ENCODE measurements at regions not wholly inside any gene's neighbourhood (a gene's known extent, or its start where the extent isn't known, plus 50 kb on each side); places are given as distances from the start of the nearest gene placed in this dataset.

DNA sequence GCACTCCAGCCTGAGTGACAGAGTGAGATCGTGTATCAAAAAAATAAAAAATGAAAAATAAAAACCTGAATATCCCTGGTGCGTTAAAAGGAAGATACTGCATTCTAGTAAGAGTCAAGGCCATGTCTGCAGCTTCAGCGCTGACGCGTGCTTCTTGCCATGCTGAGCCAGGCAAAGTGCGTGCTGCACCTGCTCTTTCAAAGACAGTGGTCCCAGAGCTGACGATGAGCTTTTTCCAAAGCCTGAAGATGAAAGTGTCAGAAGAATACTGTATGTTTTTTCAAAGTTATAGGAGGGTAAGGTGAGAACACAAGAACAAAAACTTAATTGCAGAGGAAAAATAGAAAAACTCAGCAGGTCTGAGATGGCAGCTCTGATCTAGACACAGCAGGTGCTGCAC, 115.1 kb downstream of the RNASET2 start:
- DNase-seq: no peak

DNA sequence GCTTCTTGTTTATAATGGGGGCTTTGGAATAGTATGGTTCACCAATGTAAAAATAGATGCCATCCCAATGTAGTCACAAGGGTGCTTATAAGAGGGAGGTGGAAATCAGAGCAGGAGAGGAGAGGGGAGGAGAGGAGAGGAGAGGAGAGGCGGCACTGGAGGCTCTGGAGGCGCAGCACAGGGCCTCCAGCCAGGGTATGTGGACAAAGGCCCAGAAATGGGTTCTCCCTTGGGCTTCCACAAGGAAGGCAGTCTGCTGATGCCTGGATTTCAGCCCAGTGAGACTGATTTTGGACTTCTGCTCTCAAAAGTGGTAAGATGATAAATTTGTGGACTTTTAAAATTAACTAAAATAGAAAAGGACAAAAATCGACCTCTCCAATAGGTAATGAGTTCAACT, 116.8 kb downstream of the RNASET2 start:
- DNase-seq: no peak

DNA sequence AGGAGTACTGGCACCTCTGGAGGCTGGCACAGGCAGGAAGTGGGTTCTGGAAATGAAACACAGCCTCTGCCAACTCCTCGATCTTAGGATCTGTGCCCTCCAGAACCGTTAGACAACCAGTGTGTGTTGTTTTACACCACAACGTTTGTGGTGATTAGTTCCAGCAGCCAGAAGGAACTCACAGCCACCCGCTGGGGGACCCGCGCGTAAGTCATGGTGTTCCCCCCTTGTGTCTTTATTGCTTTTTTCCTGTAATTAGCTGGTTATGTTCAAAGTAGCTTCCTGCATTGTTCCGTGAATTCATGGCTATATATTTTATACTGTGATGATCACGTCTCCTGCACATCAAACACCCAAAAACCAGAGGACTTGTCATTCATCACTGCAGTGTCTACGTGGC, 117.4 kb downstream of the RNASET2 start:
- DNase-seq: no peak

DNA sequence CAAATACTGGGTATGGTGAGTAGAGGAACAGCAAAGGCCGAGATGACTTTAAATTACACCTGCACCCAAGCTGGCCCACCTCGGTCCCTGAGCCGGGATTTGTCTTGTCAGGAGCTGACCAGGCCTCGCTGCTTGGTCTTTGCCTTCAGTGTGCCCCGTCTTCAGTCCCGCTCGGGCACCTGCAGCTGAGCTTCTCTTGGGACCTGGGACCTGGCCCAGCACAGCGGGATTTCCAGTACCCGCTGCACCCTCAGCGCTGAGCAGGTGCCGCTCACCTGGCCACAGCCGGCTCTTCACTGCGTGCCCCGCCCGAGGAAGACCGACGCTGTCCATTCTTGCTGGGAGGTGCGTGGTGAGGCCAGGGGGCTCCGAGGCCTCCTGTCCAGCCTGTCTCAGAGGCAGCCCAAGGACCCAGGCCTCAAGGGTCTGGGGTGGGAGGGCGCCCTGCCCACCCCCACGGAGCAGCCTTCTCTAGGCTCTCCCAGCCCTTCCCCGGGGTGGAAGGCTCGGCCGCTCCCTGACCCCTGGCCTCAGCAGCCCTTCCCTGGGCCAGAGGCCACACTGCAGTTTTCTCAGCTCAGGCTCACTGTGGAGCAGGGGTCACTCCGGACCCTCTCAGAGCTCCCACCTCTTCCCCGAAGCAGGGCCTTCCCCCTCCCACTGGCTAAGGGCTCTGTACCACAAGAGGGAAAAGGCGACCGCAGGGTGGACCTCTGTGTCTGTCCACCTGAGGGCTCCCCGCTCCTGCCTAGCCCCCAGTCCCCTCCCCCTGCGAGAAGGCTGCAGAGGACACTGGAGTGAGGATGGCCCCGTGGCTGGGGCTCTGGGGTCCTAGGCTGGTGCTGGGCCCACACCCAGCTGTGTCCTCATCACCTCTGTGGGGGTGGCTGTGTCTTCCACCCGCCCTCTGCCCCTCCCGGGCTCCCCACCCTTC, 119.3 kb downstream of the RNASET2 start:
- DNase-seq: no peak

DNA sequence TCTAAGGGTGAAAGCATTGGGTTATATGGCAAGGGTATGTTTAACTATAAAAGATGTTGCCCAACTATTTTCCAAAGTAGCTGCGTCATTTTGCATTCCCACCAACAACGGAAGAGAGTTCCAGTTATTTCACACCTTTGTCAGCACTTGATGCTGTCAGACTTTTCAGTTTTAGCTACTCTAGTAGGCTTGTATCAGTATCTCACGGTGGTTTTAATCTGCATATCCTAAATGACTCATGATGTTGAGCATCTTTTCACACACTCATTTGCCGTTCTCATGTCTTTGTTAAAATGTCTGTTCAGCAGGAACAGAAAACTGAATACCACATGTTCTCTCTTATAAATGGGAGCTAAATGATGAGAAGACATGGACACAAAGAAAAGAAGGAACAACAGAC, 122.3 kb downstream of the RNASET2 start:
- DNase-seq: no peak

DNA sequence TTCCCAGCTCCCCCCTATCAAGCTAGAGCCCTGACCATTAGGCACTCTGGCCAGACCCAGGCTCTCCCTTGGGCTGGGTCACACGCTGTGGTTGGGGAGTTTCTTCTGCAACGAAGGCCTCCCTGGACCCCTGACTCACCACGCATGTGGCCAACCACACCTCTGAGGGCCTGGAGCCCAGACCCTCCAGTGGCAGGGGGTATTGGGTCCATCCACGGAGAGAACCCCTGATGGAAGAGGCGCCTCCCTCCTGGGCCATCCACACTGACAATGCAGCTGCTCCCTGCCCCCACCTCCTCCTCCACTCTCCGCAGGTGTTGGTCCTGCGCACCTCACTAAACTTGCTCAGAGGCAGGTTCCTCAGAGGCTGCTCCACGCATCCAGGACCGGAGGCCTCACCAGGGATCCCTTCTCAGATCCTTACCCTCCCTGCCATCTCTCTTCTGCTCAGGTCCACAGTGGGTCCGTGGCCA, 125.4 kb downstream of the RNASET2 start:
- DNase-seq: no peak

DNA sequence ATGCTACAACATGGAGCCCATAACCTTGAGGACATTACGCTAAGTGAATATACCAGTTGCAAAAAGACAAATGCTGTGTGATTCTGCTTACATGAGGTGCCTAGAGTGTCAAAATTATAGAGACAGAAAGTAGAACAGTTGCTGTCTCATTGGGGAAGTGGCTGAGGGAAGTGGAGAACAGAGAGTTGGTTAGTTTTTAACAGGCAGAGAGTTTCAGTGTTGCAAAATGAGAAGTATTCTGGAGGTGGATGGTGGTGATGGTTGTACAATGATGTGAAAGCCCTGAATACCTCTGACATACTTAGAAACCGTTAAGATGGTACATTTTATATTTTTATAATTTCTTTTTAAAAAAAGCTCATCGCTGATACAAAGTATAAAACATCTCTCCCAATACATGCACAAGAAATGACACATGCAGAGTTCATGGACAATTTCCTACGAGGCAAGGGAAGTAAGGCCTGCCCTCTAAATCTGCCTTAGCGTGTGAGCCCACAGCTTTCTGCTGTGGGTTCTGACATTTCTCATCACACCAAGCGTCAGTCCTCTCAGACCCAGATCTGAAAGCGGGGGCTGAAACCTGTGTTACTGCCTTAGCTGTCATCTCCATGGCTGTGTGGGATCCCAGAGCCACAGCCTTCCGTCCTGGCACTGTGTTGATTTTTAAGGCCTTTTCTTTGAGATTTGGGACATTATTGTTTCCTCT, 126.0 kb downstream of the RNASET2 start:
- DNase-seq: no peak

DNA sequence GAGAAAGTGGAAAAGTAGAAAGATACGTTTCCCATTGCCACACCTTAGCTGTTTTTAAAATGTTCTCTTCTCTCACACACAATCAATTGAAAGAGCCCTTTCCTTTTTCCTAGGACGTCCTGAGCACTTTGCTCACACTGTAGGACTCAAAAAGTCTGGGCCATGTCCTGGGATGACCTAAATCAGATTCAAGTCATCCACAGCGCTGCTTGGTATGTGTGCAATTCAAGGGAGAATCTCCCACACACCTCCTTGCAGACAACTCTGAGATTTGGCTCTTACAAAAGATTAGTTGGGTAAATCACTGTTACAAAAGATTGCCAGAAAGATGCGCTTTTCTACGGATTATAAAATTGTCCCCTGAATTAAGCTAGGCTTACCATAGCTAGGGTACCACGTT, 130.1 kb downstream of the RNASET2 start:
- DNase-seq: no peak

DNA sequence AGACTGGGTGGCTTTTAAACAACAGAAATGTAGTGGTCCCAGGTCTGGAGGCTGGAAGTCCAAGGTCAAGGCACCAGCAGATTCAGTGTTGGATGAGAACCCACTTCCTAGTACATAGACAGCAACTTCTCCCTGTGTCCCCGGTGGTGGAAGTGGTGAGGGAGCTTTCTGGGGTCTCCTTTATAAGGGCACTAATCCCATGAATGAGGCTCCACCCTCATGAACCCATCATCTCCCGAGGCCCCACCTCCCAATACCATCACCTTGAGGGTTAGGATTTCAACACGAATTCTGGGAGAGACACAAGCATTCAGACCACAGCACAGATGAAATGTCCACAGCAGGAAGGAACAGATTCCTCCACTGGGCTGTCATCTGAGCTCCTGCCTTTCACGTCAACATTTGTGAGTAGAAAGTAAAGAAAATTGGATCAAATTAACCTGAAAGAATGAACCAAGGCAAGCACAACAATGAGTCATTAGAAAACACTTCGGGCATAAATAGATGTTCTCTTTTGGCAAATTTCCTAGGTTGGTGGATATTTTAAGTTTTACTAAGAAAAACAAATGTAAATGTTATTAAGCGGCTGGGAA, 130.7 kb downstream of the RNASET2 start:
- no peak for DNase-seq

DNA sequence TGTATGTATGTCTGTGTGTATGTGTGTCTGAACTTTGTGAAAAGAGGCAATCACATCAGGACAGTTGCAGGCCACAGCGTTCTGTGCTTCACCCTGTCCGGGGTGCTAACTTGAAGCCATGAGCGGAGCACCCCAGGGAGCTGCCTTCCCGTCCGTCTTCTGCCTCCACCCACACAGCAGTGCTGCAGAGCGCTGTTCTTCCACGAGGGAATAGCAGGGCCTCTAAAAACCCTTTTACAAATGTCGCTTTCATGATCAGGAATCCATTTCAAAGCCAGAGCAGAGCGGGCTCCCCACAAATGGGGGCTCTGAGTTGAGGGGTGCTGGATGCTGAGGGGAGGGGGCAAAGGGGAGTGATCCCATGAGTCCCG, 131.5 kb downstream of the RNASET2 start:
- no peak for DNase-seq

DNA sequence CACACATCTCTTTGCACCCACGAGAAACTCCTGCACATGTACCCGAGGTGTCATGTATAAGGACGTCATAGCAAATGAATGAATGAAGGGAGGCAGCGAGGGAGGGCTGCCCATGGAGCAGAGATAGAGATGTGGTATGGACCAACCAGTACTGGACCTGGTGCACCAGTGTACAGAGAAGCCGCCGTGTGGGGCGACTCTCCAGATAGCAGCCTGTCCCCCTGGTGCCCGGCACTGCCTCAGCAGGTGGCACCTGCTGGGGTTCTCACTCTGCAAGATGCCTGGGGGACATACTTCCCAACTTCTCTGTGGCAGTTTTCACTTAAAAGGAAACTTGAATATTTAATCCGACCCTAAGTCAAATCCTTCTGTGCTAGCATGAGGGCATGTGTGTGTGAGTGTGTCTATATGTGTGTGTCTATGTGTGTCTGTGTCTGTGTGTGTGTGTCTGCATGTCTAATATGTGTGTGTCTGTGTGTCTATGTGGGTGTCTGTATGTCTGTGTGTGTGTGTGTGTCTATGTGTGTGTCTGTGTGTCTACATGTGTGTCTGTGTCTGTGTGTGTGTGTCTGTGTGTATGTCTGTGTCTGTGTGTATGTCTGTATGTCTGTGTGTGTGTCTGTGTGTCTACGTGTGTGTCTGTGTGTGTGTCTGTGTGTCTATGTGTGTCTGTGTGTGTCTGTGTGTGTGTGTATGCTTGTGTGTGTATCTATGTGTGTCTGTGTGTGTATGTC, 132.0 kb downstream of the RNASET2 start:
- DNase-seq: no peak

DNA sequence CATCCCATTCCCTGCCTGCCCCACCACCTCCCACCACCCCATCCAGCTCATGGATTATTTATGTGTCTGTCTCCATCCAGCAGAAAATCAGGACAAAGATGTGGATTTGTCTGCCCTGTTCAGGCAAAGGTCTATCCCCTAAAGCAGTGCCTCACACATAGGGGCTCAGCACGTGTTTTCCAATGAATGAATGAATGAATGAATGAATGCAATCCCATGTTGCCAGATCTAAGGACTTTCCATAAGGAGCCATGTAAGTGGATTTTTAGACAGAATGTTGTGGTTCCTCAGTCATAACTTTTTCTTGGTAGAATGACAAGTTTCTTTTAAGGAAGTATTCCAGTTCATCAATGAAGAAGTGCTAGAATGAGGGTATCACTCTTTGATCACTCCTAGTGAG, 133.7 kb downstream of the RNASET2 start:
- no peak for DNase-seq

DNA sequence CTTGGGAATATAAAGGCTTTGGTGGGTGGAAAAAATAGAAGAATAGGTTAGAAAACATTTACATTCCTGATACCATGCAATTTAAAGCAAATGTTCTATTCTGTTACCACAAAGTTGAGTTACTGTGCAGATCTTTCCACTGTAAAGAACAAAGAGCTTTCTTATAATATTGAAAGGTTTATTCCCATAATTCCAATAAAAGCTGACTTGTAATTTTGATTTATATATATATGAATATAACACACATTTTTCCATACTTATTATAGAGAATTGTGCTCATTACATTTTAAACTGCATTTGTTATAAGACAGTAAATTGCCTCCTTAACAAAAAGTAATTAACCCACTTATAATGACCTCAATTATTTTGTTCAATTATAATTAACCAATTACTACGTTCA, 135.9 kb downstream of the RNASET2 start:
- DNase-seq: no peak

DNA sequence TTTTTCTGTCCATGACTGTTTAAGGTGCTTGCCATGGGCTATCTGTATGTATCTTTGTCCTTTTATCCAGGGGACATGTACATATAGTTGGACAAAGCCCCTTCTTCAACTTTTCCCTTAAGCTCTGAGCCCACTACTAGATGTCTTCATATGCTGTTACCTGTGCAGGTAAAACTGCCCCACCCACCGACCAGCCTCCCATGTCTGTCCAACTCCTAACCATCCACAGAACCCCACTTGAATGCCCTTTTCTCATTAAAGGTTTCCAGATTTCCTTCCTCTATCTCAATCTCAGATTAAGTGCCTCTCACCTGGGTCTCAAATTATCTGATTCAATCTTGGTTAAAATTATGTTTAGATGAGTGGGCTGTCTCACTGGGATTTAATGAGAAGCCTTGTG, 136.3 kb downstream of the RNASET2 start:
- no peak for DNase-seq

DNA sequence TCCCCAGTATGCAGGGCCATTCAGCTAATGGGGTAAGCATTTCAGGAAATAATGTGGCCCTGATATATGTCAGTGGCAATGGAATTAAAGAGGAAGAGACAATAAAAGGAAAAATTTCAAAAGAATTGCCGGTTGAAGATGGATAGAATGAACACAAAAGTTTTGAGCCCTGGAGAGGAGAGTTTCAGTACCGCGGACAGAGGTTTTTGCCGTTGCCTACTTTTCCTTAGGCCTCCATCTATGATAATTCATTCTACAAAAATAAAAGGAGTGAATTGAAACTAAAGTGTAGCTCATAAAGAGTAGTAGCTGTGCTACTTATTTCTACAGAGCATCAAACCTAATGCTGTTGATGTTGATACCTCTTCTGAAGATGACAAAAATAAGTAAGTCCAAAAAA, 140.7 kb downstream of the RNASET2 start:
- no peak for DNase-seq

DNA sequence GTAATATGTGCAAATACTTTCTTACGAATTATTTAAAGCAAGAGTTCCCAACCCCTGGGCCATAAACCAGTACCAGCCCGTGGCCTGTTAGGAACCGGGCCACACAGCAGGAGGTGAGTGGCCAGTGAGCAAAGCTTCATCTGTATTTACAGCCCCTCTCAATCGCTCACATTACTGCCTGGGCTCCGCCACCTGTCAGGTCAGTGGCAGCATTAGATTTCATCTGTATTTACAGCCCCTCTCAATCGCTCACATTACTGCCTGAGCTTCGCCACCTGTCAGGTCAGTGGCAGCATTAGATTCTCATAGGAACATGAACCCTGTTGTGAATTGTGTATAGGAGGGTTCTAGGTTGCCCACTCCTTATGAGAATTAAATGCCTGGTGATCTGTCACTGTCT, 142.0 kb downstream of the RNASET2 start:
- no peak for DNase-seq

DNA sequence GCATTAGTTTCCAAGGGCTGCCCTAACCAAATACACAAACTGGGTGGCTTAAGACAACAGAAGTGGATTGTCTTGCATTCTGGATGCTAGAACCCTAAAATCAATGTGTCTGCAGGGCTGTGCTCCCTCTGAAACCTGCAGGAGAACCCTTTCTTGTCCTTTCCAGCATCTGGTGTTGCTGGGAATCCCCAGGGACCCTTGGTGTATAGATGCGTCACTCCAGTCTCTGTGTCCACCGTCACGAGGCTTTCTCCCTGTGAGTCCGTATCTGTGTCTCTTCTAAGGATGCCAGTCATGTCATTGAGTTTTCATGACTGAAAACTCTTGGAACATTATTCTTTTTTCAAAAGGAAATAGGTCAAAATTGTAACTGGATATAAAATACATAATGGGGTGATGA, 142.9 kb downstream of the RNASET2 start:
- DNase-seq: no peak

DNA sequence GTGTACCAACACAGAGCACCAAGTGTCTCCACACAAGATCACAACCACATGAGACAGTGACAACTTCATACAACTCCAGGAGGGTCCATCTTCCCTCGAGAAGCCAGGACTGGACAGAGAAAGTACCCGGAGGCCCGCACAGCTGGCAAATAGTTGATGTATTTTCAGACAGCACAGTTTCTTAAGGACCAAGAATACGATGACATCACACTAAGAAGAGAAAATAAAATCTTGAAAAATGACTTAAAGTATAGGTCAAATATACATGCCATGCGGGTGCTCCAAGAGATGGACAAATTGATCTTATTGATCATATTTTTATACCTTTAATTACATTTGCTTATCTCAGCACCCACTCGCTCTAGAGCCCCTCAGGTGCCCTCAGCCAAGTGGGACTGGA, 145.5 kb downstream of the RNASET2 start:
- DNase-seq: no peak

DNA sequence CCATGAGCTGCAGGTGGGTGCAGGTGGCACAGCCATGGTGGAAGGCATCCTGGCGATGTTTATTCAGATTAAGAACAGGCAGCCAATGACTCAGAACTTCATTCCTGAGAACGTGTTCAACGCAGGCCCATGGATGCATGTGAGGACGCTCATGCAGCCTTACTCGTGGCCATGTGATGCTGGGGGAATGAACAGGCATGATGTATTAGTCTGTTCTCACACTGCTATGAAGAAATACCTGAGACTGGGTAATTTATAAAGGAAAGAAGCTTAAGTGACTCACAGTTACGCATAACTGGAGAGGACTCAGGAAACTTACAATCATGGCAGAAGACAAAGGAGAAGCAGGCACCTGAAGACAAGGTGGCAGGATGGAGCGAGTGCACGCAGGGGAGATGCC, 146.6 kb downstream of the RNASET2 start:
- DNase-seq: no peak

DNA sequence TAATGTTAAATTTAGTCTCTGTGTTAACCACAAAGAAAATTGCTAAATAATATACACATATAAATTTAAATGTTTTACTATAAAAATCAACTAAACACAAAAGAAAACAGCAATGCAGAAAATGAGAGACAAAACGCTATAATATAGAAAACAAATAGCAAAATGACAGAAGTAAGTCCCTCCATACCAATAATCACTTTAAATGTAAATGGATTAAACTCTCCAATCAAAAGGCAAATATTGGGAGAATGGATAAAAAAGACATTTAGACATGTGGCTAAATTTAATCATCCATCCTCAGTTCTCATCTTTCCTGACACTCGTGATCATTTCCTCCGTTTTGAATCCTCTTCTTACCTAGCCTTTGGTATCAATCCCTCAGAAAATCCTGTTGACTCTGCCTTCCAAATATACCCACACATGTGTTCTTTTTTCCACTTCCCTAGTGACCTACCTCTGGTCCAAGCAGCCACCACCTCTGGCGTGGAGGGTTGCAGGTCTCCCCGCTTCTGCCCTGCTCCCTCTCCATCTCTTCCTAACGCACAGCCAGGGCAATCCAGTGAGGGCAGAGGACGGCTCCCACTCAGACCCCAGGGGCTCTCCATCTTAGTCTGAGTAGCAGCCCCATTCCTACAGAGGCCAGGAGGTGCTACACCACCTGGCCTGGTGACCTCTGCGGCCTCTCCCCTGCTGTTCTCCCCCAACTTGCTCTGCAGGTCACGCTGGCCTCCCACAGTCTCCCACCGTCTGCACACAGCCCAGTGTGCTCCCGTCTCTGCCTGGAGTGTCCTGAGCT, 149.2 kb downstream of the RNASET2 start:
- DNase-seq: no peak

DNA sequence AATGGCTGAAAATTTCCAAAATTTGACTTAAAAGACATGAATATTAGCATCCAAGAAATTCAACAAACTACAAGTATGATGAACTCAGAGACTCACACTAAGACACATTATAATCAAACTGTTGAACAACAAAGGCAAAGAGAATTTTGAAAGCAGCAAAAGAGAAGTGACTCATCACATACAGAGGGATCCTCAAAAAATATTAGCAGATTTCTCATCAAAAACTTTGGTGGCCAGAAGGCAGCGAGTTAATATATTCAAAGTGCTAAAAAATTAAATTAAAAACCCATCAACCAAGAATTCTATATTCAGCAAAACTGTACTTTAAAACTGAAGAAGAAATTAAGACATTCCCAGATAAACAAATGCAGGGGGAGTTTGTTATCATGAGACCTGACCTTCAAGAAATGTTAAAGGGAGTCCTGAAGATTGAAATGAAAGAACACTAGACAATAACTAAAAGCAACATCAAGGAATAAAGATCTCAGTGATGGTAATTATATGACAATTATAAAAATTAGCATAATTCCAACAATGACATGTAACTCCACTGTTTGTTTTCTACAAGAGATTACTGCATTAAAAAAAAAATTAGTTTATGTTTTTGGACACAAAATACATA, 150.0 kb downstream of the RNASET2 start:
- no peak for DNase-seq

DNA sequence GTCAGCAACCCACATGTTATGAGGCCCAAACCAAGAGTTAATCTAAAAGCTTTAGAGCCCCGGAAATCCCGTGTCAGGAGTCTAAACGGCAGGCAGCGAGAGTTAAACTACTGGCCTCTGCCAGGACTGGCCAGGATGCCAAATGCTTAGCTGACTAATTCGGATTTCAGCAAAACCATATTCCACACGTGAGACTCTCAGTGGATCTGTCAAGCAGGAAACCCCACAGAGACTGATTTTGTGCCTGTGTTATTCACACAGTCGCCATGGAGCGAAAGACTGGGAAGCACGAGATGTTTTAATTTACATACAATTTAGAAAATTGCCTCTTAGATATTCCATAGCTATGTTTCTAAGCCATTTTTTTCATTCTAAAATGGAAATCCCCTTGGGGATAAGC, 152.9 kb downstream of the RNASET2 start:
- DNase-seq: no peak

Measured in CD4-positive, alpha-beta T cell treated with Interleukin-21 for 1 hour (primary cell).